ENCODE measurements at regions not wholly inside any gene's neighbourhood (a gene's known extent, or its start where the extent isn't known, plus 50 kb on each side); places are given as distances from the start of the nearest gene placed in this dataset.

DNA sequence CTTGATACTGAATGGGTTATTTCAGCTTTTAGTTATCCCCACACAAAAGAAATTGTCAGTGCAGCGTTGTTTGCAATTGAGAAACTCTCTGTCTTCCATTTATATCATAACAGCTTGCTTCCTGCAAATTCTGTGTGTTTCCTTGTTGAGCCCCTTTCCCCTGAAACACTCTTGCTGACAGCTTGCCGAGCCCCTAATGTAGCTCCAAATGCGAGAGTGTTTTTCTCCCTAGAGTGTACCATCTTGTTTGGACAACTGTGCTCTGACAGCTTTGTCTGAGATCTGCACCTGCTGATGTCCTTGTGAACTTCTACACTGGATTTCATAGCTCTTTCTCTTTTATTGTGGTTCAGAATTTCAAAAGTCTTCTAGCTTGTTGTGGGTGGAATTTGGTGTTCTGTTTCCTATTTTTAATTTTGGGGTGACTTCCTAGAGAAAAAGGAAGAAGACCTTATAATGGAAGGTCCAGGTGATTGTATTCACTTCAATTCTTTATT, 343.5 kb downstream of the PDCD6IP start:
- H3K36me3 ChIP-seq = no peaks in the 10 kb centered on the region
- TF ChIP-seq, protein P1, sequence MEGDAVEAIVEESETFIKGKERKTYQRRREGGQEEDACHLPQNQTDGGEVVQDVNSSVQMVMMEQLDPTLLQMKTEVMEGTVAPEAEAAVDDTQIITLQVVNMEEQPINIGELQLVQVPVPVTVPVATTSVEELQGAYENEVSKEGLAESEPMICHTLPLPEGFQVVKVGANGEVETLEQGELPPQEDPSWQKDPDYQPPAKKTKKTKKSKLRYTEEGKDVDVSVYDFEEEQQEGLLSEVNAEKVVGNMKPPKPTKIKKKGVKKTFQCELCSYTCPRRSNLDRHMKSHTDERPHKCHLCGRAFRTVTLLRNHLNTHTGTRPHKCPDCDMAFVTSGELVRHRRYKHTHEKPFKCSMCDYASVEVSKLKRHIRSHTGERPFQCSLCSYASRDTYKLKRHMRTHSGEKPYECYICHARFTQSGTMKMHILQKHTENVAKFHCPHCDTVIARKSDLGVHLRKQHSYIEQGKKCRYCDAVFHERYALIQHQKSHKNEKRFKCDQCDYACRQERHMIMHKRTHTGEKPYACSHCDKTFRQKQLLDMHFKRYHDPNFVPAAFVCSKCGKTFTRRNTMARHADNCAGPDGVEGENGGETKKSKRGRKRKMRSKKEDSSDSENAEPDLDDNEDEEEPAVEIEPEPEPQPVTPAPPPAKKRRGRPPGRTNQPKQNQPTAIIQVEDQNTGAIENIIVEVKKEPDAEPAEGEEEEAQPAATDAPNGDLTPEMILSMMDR (IDR thresholded peaks at IDR 0.05) = no peak
- no peak overlapping the region for H3K4me3 ChIP-seq
- intact Hi-C loops (cut with DNase I) = no loop called here
- 75 to 85% methylated on average over 3 of the region's 3 CpGs for WGBS, 2 donors
- no peaks in the 10 kb centered on the region for H3K27me3 ChIP-seq
- H3K4me1 ChIP-seq = no peaks in the 10 kb centered on the region
- DNase-seq (no peak), ATAC-seq (no peak)
- no peak overlapping the region for H3K27ac ChIP-seq
- H3K9me3 ChIP-seq = peaks cover 0 to 21% (median 0%) of the 10 kb centered on the region in 11 donors

DNA sequence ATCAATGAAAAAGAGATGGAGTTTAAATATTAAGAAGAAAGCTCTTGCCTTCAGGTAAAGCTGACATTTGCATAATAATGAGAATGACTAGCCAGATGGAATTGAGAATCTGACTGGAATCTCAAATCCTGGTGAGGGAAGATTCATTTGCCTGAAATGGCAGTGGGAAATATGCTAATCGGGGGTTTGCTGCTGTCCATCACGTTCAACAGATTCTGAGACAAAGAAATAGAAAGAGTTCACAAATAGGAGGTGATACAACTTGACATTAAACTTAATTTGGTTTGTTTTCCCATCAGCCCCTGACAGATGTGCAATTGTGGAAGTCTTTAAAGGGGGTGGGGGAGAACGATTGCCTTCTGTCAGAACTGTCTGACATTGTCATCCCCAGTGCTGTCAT, 347.4 kb downstream of the PDCD6IP start:
- no peaks in the 10 kb centered on the region for H3K27me3 ChIP-seq
- no peaks in the 10 kb centered on the region for H3K4me1 ChIP-seq
- DNase-seq (no peak), ATAC-seq (no peak)
- TF ChIP-seq, protein P1 (IDR thresholded peaks at IDR 0.05) = no peak
- 25 to 36% methylated on average over 3 of the region's 3 CpGs for WGBS, 2 donors
- no peak overlapping the region for H3K27ac ChIP-seq
- no peaks in the 10 kb centered on the region for H3K9me3 ChIP-seq
- no peak overlapping the region for H3K4me3 ChIP-seq
- intact Hi-C loops (cut with DNase I) = no loop called here
- H3K36me3 ChIP-seq = no peaks in the 10 kb centered on the region

DNA sequence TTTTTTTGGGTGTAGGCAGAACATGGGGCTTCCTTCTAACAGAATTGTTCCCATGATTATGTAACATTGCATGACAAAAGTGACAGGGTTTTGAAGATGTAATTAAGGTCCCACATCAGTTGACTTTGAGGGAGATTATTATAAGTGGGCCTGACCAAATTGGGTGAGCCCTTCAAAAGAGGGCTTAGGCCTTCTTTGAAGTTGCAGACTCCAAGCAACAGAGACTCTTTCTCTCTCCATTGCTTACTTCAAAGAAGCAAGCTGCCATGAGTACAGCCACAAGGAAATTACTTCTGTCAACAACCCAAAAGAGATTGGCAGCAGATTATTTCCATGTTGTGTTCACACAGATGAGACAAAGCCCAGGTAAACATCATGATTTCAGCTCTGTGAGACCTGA, 348.2 kb downstream of the PDCD6IP start:
- TF ChIP-seq, protein P1 (IDR thresholded peaks at IDR 0.05) = no peak
- Histone ChIP-seq H3K27ac (no peak overlapping the region), H3K36me3 (no peaks in the 10 kb centered on the region), H3K4me1 (no peaks in the 10 kb centered on the region), H3K4me3 (no peak overlapping the region), H3K9me3 (no peaks in the 10 kb centered on the region), H3K27me3 (no peaks in the 10 kb centered on the region)
- DNase-seq = no peak
- no peak for ATAC-seq
- intact Hi-C loops (cut with DNase I) = no loop called here

DNA sequence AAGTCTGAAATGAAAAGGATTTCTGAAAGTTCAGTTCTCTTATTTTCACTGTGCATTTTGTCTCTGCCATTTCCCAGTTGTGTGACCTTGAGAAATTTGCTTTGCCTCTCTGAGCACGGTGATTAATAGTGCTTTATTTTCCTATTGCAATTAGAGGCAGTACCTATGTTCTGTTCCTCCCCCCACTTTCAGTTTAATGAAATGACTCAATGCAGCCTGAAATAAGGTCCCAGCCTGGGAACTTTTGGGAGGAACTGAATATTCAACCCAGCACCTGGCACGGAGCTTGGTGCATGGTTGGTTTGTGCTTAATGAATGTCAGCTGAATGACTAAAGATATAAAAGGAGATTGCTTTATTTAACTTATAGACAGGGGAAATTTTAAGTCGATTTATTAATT, 352.6 kb downstream of the PDCD6IP start:
- Histone ChIP-seq H3K4me1 (no peaks in the 10 kb centered on the region), H3K27ac (no peak overlapping the region), H3K9me3 (no peaks in the 10 kb centered on the region), H3K4me3 (no peak overlapping the region), H3K27me3 (no peaks in the 10 kb centered on the region), H3K36me3 (no peaks in the 10 kb centered on the region)
- TF ChIP-seq, protein P1 (IDR thresholded peaks at IDR 0.05) = no peak
- DNase-seq = no peak
- WGBS, 2 donors = 81 to 89% methylated on average over 3 of the region's 3 CpGs
- no peak for ATAC-seq
- intact Hi-C loops (cut with DNase I) = no loop called here

DNA sequence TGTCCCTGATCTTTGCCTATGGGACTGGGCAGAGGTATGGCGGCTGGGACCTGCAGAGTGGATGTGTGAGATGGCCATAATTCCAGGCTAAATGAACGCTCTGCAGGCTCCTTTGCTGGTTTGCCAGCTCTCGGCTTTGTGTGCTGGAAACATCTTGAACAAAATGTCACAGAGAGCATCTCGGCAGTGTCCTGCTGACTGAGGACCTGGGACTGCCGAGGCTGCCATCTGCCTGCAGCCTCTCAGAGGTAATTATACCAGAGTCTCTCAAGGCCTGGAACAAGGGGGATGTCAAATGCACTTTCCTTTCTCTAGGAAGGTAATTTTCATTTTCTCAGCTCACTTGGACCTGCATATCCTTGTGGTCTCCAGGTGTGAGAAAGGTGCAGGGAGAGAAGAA, 354.2 kb downstream of the PDCD6IP start:
- no peaks in the 10 kb centered on the region for H3K36me3 ChIP-seq
- DNase-seq = no peak
- no peak overlapping the region for H3K27ac ChIP-seq
- WGBS, 2 donors = 83% methylated on average over 5 of the region's 5 CpGs
- TF ChIP-seq, protein P1 (IDR thresholded peaks at IDR 0.05) = no peak
- H3K9me3 ChIP-seq = no peaks in the 10 kb centered on the region
- no peak overlapping the region for H3K4me3 ChIP-seq
- H3K4me1 ChIP-seq = no peaks in the 10 kb centered on the region
- intact Hi-C loops (cut with DNase I) = no loop called here
- no peaks in the 10 kb centered on the region for H3K27me3 ChIP-seq
- ATAC-seq = no peak

Measured in heart right ventricle (tissue), 16 donors.